Psoas muscle (tissue), 7 donors: ENCODE measurements at regions not wholly inside any gene's neighbourhood (a gene's known extent, or its start where the extent isn't known, plus 50 kb on each side); places are given as distances from the start of the nearest gene placed in this dataset.
"Not testable (repeated sequence)": the region's sequence is repeated elsewhere in the genome, so short reads cannot be mapped to it uniquely, and the experiment has no call there.

Experiments
- ATAC-seq, 4 donors: fragments of 200-7000 bp; cut with Tn5 transposase; one replicate each; pipeline ENCODE4 v1.9.1; 2020; ENCODE audit warnings: moderate library complexity in 3 of 4, mild to moderate bottlenecking in 2 of 4
- DNase-seq, 2 donors: peaks; one replicate each; pipeline ENCODE4 v3.0.0-alpha.2; 2020
- H3K27ac ChIP-seq: fragments of 200-600 bp; one replicate; pipeline ENCODE4 v1.8.0; 2022
- H3K27me3 ChIP-seq, 3 donors: fragments of 200-600 bp in 1 of 3; one replicate each; pipeline versions ENCODE4 v1.6.1 to v1.8.0; 2013 to 2022; ENCODE audit warnings: low read length in 2 of 3, mild to moderate bottlenecking in 2 of 3, moderate library complexity in 1 of 3; ENCODE audit not compliant: insufficient read depth in 3 of 3
- H3K36me3 ChIP-seq, 2 donors: fragments of 200-600 bp in 1 of 2; one replicate each; pipeline versions ENCODE4 v1.6.1 to v1.8.0; 2013 to 2022; ENCODE audit warnings: low read depth in 1 of 2, mild to moderate bottlenecking in 1 of 2, moderate library complexity in 1 of 2; ENCODE audit not compliant: insufficient read depth in 1 of 2
- H3K4me1 ChIP-seq: fragments of 200-600 bp; one replicate; pipeline ENCODE4 v1.8.0; 2022
- H3K4me3 ChIP-seq: fragments of 200-600 bp; one replicate; pipeline ENCODE4 v1.8.0; 2022; ENCODE audit warnings: mild to moderate bottlenecking
- H3K9me3 ChIP-seq: fragments of 200-600 bp; one replicate; pipeline ENCODE4 v1.8.0; 2022
- WGBS, 3 donors: extraction: QIAGEN DNeasy Blood & Tissue Kit; methylation state at CpG; one replicate each; pipeline versions ENCODE4 v1.1.6 to v1.1.7; 2013; 5-methylcytosine and 5-hydroxymethylcytosine counted together
- intact Hi-C, 2 donors: fragments of 100-400 bp; cut with DNase I; formaldehyde crosslinking; loops; one replicate each; pipeline versions ENCODE4 v1.11.0 to v1.14.2; 2022
- TF ChIP-seq, protein P1 (sequence below): fragments of 200-600 bp; IDR thresholded peaks from one replicate; pipeline ENCODE4 v1.8.0; 2022; ENCODE audit warnings: antibody characterized with exemption
- donor health status: healthy with polysubstance abuse.
- donor health status: DM: no; HTN: no; CAD: no; lungs with moderate emphysema.
- donor health status: Bipolar disorder and iron deficiency.
- donor health status: healthy.
- donor health status: DM: yes; HTN: yes; CAD: no.
- donor health status: DM: no; HTN: no; CAD: no.
- donor health status: DM: yes; HTN: yes; CAD: no.

GRCh38 chr13:112270951-112271350 lies 105.2 kb upstream of the SPACA7 start:
- DNase-seq (no peak), ATAC-seq (no peak)
- no peaks in the 10 kb centered on the region for H3K4me1 ChIP-seq
- TF ChIP-seq, protein P1, sequence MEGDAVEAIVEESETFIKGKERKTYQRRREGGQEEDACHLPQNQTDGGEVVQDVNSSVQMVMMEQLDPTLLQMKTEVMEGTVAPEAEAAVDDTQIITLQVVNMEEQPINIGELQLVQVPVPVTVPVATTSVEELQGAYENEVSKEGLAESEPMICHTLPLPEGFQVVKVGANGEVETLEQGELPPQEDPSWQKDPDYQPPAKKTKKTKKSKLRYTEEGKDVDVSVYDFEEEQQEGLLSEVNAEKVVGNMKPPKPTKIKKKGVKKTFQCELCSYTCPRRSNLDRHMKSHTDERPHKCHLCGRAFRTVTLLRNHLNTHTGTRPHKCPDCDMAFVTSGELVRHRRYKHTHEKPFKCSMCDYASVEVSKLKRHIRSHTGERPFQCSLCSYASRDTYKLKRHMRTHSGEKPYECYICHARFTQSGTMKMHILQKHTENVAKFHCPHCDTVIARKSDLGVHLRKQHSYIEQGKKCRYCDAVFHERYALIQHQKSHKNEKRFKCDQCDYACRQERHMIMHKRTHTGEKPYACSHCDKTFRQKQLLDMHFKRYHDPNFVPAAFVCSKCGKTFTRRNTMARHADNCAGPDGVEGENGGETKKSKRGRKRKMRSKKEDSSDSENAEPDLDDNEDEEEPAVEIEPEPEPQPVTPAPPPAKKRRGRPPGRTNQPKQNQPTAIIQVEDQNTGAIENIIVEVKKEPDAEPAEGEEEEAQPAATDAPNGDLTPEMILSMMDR = no peak
- no peaks in the 10 kb centered on the region for H3K36me3 ChIP-seq
- H3K4me3 ChIP-seq = no peak overlapping the region
- intact Hi-C loops = no loop called here
- H3K9me3 ChIP-seq = no peaks in the 10 kb centered on the region
- peaks cover 0 to 3% (median 0%) of the 10 kb centered on the region in 3 donors for H3K27me3 ChIP-seq
- H3K27ac ChIP-seq = no peak overlapping the region
- 55 to 79% (median 64%) methylated on average over 2 of the region's 2 CpGs for WGBS, 3 donors

DNA sequence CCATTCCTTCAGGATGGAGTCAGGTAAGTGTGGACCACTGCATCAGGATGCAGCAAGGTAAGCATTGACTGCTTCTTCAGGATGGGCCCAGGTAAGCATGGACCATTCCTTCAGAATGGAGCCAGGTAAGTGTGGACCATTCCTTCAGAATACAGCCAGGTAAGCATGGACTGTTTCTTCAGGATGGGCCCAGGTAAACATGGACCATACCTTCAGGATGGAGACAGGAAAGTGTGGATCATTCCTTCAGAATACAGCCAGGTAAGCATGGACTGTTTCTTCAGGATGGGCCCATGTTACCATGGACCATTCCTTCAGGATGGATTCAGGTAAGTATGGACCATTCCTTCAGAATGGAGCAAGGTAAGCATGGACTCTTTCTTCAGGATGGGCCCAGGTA lies 89.4 kb upstream of the SPACA7 start:
- H3K27ac ChIP-seq, H3K27me3 ChIP-seq, H3K36me3 ChIP-seq, intact Hi-C loops, DNase-seq, ATAC-seq, H3K4me3 ChIP-seq, H3K9me3 ChIP-seq, H3K4me1 ChIP-seq: not testable (repeated sequence)

- Histone ChIP-seq H3K4me3 (no peak overlapping the region), H3K36me3 (no peaks in the 10 kb centered on the region), H3K4me1 (no peaks in the 10 kb centered on the region), H3K27me3 (no peaks in the 10 kb centered on the region), H3K27ac (no peak overlapping the region), H3K9me3 (no peaks in the 10 kb centered on the region)
- ATAC-seq = no peak
- DNase-seq = no peak
- intact Hi-C loops = no loop called here
- TF ChIP-seq, protein P1 = no peak
- 87 to 90% (median 89%) methylated on average over 7 of the region's 7 CpGs for WGBS, 3 donors
These were observed 55.9 kb upstream of the SPACA7 start for GRCh38 chr13:112320303-112320702.

- WGBS, 3 donors = 89 to 93% (median 92%) methylated on average over 12 of the region's 12 CpGs
- intact Hi-C loops = no loop called here
- Histone ChIP-seq H3K4me1 (no peaks in the 10 kb centered on the region), H3K36me3 (no peaks in the 10 kb centered on the region), H3K4me3 (no peak overlapping the region), H3K27ac (no peak overlapping the region), H3K9me3 (no peaks in the 10 kb centered on the region), H3K27me3 (no peaks in the 10 kb centered on the region)
- TF ChIP-seq, protein P1 = no peak
- DNase-seq = no peak
- ATAC-seq = no peak
These were observed 53.6 kb upstream of the SPACA7 start for GRCh38 chr13:112322557-112322956.

DNA sequence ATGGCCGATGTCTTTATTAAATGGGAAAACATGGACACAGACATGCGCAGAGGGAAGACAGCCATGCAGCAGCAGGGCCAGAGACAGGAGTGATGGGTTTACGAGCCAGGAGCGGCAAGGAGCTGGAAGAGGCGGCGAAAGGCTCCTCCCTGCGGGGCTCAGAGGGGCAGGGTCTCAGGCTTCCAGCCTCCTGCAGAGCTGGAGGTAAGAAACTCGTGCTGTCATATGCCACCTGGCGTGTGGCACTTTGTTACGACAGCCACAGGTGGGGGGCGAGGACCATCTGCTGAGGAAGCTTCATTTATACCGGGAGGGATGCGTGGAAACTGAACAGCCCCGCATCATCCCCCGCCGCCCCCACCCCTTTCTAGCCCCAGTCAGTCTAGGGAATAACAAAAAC lies 52.0 kb upstream of the SPACA7 start:
- H3K4me3 ChIP-seq = no peak overlapping the region
- DNase-seq (no peak), ATAC-seq (no peak)
- no peak overlapping the region for H3K27ac ChIP-seq
- no peaks in the 10 kb centered on the region for H3K4me1 ChIP-seq
- H3K9me3 ChIP-seq = no peaks in the 10 kb centered on the region
- H3K36me3 ChIP-seq = no peaks in the 10 kb centered on the region
- TF ChIP-seq, protein P1 = no peak
- 49 to 64% (median 53%) methylated on average over 16 of the region's 16 CpGs for WGBS, 3 donors
- peaks cover 0 to 3% (median 0%) of the 10 kb centered on the region in 3 donors for H3K27me3 ChIP-seq
- intact Hi-C loops = no loop called here
